ENCODE measurements at regions not wholly inside any gene's neighbourhood (a gene's known extent, or its start where the extent isn't known, plus 50 kb on each side); places are given as distances from the start of the nearest gene placed in this dataset.

- TF ChIP-seq CTCF (IDR thresholded peaks at IDR 0.05): no peak
- TF ChIP-seq POLR2A (IDR thresholded peaks at IDR 0.05): no peak
- no peak for TF ChIP-seq POLR2AphosphoS5 (IDR thresholded peaks at IDR 0.05)
These were observed 886.1 kb downstream of the BCL11B start for GRCh38 chr14:98385851-98386250.

All from breast epithelium (tissue), 3 donors.